Effector memory CD8-positive, alpha-beta T cell (primary cell): ENCODE measurements at regions not wholly inside any gene's neighbourhood (a gene's known extent, or its start where the extent isn't known, plus 50 kb on each side); places are given as distances from the start of the nearest gene placed in this dataset.
A peak's percentile ranks its signal among the peaks of the same experiment; 100 is the strongest.
"Not testable (repeated sequence)": the region's sequence is repeated elsewhere in the genome, so short reads cannot be mapped to it uniquely, and the experiment has no call there.

Experiments
- ATAC-seq: fragments of 150-1000 bp; cut with Tn5 transposase; replicated peaks from 2 replicates; pipeline ENCODE4 v1.10.0; 2021; ENCODE audit warnings: mild to moderate bottlenecking, moderate library complexity
- DNase-seq, 3 experiments: peaks; one replicate each; pipeline ENCODE4 v3.0.0; 2021
- H3K27ac Mint-ChIP-seq, 2 donors: one replicate each; pipeline ENCODE4 v1.8.0; 2022; ENCODE audit warnings: mild to moderate bottlenecking in 2 of 2, mixed read lengths in 2 of 2, moderate library complexity in 2 of 2
- H3K27me3 Mint-ChIP-seq, 2 donors: one replicate each; pipeline ENCODE4 v1.8.0; 2022; ENCODE audit warnings: mixed read lengths in 2 of 2
- H3K36me3 Mint-ChIP-seq: one replicate; pipeline ENCODE4 v1.8.0; 2022; ENCODE audit warnings: mild to moderate bottlenecking, moderate library complexity, mixed read lengths; ENCODE audit not compliant: insufficient read depth
- H3K4me1 Mint-ChIP-seq, 2 donors: one replicate each; pipeline ENCODE4 v1.8.0; 2022; ENCODE audit warnings: low read depth in 2 of 2, mixed read lengths in 2 of 2
- H3K4me3 Mint-ChIP-seq, 2 donors: one replicate each; pipeline ENCODE4 v1.8.0; 2022; ENCODE audit warnings: mild to moderate bottlenecking in 2 of 2, mixed read lengths in 2 of 2, moderate library complexity in 2 of 2
- H3K9me3 Mint-ChIP-seq, 2 donors: one replicate each; pipeline ENCODE4 v1.8.0; 2022; ENCODE audit warnings: mixed read lengths in 2 of 2

GRCh38 chr10:60531006-60531405 is 141.3 kb upstream of the ANK3 start:
- peaks cover 2 to 9% of the 10 kb centered on the region in 2 donors for H3K4me1 Mint-ChIP-seq
- no peaks in the 10 kb centered on the region for H3K9me3 Mint-ChIP-seq
- DNase-seq = no peak
- H3K4me3 Mint-ChIP-seq = no peak overlapping the region
- H3K36me3 Mint-ChIP-seq = no peaks in the 10 kb centered on the region
- H3K27ac Mint-ChIP-seq = no peak overlapping the region
- H3K27me3 Mint-ChIP-seq = no peaks in the 10 kb centered on the region
- ATAC-seq = no peak

- Mint-ChIP-seq H3K27ac (no peak overlapping the region), H3K27me3 (no peaks in the 10 kb centered on the region), H3K36me3 (peaks cover 4% of the 10 kb centered on the region), H3K9me3 (no peaks in the 10 kb centered on the region), H3K4me1 (no peaks in the 10 kb centered on the region), H3K4me3 (no peak overlapping the region)
- ATAC-seq (no peak), DNase-seq (no peak)
Observed at GRCh38 chr10:60527676-60528075, 138.0 kb upstream of the ANK3 start.

- DNase-seq = no peak
- H3K36me3 Mint-ChIP-seq = peaks cover 4% of the 10 kb centered on the region
- H3K9me3 Mint-ChIP-seq = no peaks in the 10 kb centered on the region
Observed at GRCh38 chr10:60525716-60526585, 136.3 kb upstream of the ANK3 start.

GRCh38 chr10:60524541-60524940 is 134.9 kb upstream of the ANK3 start:
- DNase-seq (no peak), ATAC-seq (no peak)
- Mint-ChIP-seq H3K9me3 (peaks cover 0 to 1% of the 10 kb centered on the region in 2 donors), H3K27ac (no peak overlapping the region), H3K4me3 (no peak overlapping the region), H3K4me1 (no peaks in the 10 kb centered on the region), H3K36me3 (peaks cover 4% of the 10 kb centered on the region), H3K27me3 (no peaks in the 10 kb centered on the region)

More at GRCh38 chr10:60525716-60526585, 136.3 kb upstream of the ANK3 start:
- H3K4me1 Mint-ChIP-seq = no peaks in the 10 kb centered on the region
- H3K27me3 Mint-ChIP-seq = no peaks in the 10 kb centered on the region
- H3K27ac Mint-ChIP-seq = no peak overlapping the region
- no peak for ATAC-seq
- no peak overlapping the region for H3K4me3 Mint-ChIP-seq

- not testable (repeated sequence) for H3K36me3 Mint-ChIP-seq, H3K27me3 Mint-ChIP-seq, DNase-seq, H3K9me3 Mint-ChIP-seq, H3K4me1 Mint-ChIP-seq, H3K27ac Mint-ChIP-seq, H3K4me3 Mint-ChIP-seq, ATAC-seq
Observed at GRCh38 chr10:60523371-60523770, 133.7 kb upstream of the ANK3 start.

- Mint-ChIP-seq H3K27me3 (no peaks in the 10 kb centered on the region), H3K27ac (no peak overlapping the region), H3K4me3 (no peak overlapping the region), H3K36me3 (peaks cover 6% of the 10 kb centered on the region), H3K4me1 (peaks cover 0 to 10% of the 10 kb centered on the region in 2 donors), H3K9me3 (peaks cover 0 to 1% of the 10 kb centered on the region in 2 donors)
- DNase-seq = no peak
- no peak for ATAC-seq
Observed at GRCh38 chr10:60522617-60523016, 132.9 kb upstream of the ANK3 start.

- Mint-ChIP-seq H3K36me3 (peaks cover 6% of the 10 kb centered on the region), H3K27ac (no peak overlapping the region), H3K4me1 (peaks cover 0 to 10% of the 10 kb centered on the region in 2 donors), H3K9me3 (peaks cover 0 to 1% of the 10 kb centered on the region in 2 donors), H3K27me3 (no peaks in the 10 kb centered on the region), H3K4me3 (no peak overlapping the region)
- DNase-seq = no peak
- no peak for ATAC-seq
Observed at GRCh38 chr10:60521974-60522405, 132.3 kb upstream of the ANK3 start.

GRCh38 chr10:60518745-60519144 is 129.1 kb upstream of the ANK3 start:
- no peaks in the 10 kb centered on the region for H3K27me3 Mint-ChIP-seq
- peaks cover 0 to 1% of the 10 kb centered on the region in 2 donors for H3K9me3 Mint-ChIP-seq
- H3K4me3 Mint-ChIP-seq = no peak overlapping the region
- peak overlapping the region in 1 of 2 donors; percentile 2 for H3K27ac Mint-ChIP-seq
- no peak for DNase-seq
- H3K4me1 Mint-ChIP-seq = peaks cover 0 to 16% of the 10 kb centered on the region in 2 donors
- no peak for ATAC-seq
- peaks cover 2% of the 10 kb centered on the region for H3K36me3 Mint-ChIP-seq

GRCh38 chr10:60517805-60518204 is 128.1 kb upstream of the ANK3 start:
- Mint-ChIP-seq H3K4me1 (peaks cover 0 to 16% of the 10 kb centered on the region in 2 donors), H3K9me3 (peaks cover 0 to 1% of the 10 kb centered on the region in 2 donors), H3K36me3 (peaks cover 2% of the 10 kb centered on the region), H3K4me3 (no peak overlapping the region), H3K27me3 (no peaks in the 10 kb centered on the region), H3K27ac (peak overlapping the region in 1 of 2 donors; percentile 2)
- no peak for ATAC-seq
- no peak for DNase-seq

- Mint-ChIP-seq H3K27ac (no peak overlapping the region), H3K27me3 (no peaks in the 10 kb centered on the region), H3K9me3 (no peaks in the 10 kb centered on the region), H3K4me3 (no peak overlapping the region), H3K4me1 (peaks cover 0 to 10% of the 10 kb centered on the region in 2 donors), H3K36me3 (no peaks in the 10 kb centered on the region)
- ATAC-seq = no peak
- no peak for DNase-seq
Observed at GRCh38 chr10:60513281-60513680, 123.6 kb upstream of the ANK3 start.

GRCh38 chr10:60511477-60512229 is 122.0 kb upstream of the ANK3 start:
- H3K4me1 Mint-ChIP-seq = peaks cover 0 to 9% of the 10 kb centered on the region in 2 donors
- DNase-seq (no peak), ATAC-seq (no peak)
- no peak overlapping the region for H3K27ac Mint-ChIP-seq
- no peaks in the 10 kb centered on the region for H3K27me3 Mint-ChIP-seq
- H3K4me3 Mint-ChIP-seq = no peak overlapping the region
- H3K36me3 Mint-ChIP-seq = no peaks in the 10 kb centered on the region
- H3K9me3 Mint-ChIP-seq = no peaks in the 10 kb centered on the region

GRCh38 chr10:60508831-60509230 is 119.2 kb upstream of the ANK3 start:
- Mint-ChIP-seq H3K36me3 (no peaks in the 10 kb centered on the region), H3K4me3 (no peak overlapping the region), H3K27me3 (no peaks in the 10 kb centered on the region), H3K9me3 (no peaks in the 10 kb centered on the region), H3K27ac (no peak overlapping the region), H3K4me1 (peaks cover 0 to 3% of the 10 kb centered on the region in 2 donors)
- DNase-seq = no peak
- ATAC-seq = no peak

- H3K36me3 Mint-ChIP-seq = no peaks in the 10 kb centered on the region
- ATAC-seq = no peak
- no peak overlapping the region for H3K27ac Mint-ChIP-seq
Observed at GRCh38 chr10:60508037-60508436, 118.4 kb upstream of the ANK3 start.

GRCh38 chr10:60502621-60503020 is 112.9 kb upstream of the ANK3 start:
- ATAC-seq (no peak), DNase-seq (no peak)
- Mint-ChIP-seq H3K4me3 (no peak overlapping the region), H3K4me1 (no peaks in the 10 kb centered on the region), H3K27ac (no peak overlapping the region), H3K9me3 (no peaks in the 10 kb centered on the region), H3K27me3 (no peaks in the 10 kb centered on the region), H3K36me3 (peaks cover 3% of the 10 kb centered on the region)

More at GRCh38 chr10:60508037-60508436, 118.4 kb upstream of the ANK3 start:
- no peak for DNase-seq
- H3K27me3 Mint-ChIP-seq = no peaks in the 10 kb centered on the region
- peaks cover 0 to 3% of the 10 kb centered on the region in 2 donors for H3K4me1 Mint-ChIP-seq
- no peaks in the 10 kb centered on the region for H3K9me3 Mint-ChIP-seq
- H3K4me3 Mint-ChIP-seq = no peak overlapping the region
